Body of pancreas (tissue), 4 donors: ENCODE measurements at regions not wholly inside any gene's neighbourhood (a gene's known extent, or its start where the extent isn't known, plus 50 kb on each side); places are given as distances from the start of the nearest gene placed in this dataset.

ENCODE experiments used
- ATAC-seq: fragments of 150-250 bp; one replicate; pipeline ENCODE4 v1.9.1; 2016
- DNase-seq, 4 donors: peaks; one replicate each; pipeline ENCODE4 v3.0.0-alpha.2; 2019
- H3K27ac ChIP-seq, 4 donors: fragments of 200-600 bp; sonication (generic); 1 replicate in 3 of 4; 2 replicates in 1 of 4; pipeline versions ENCODE4 v1.5.1 to v1.6.1; 2016 to 2019; ENCODE audit warnings: mild to moderate bottlenecking in 1 of 4, mixed read lengths in 1 of 4, moderate library complexity in 1 of 4
- H3K27me3 ChIP-seq, 2 donors: fragments of 200-600 bp; sonication (generic); one replicate each; pipeline ENCODE4 v1.6.0; 2016; ENCODE audit warnings: mild to moderate bottlenecking in 1 of 2
- H3K36me3 ChIP-seq, 2 donors: fragments of 200-600 bp; sonication (generic); replicated peaks in 1 of 2; 2 replicates each; pipeline ENCODE4 v1.5.1; 2016; ENCODE audit warnings: low read depth in 2 of 2; ENCODE audit not compliant: insufficient read depth in 1 of 2
- H3K4me1 ChIP-seq: fragments of 200-600 bp; sonication (generic); one replicate; pipeline ENCODE4 v1.6.0; 2016
- H3K4me3 ChIP-seq, 2 donors: fragments of 200-600 bp; sonication (generic); 1 replicate in 1 of 2; 2 replicates in 1 of 2; pipeline ENCODE4 v1.5.1; 2016 to 2019
- H3K9me3 ChIP-seq, 3 donors: fragments of 200-600 bp; sonication (generic); 1 replicate in 2 of 3; 2 replicates in 1 of 3; pipeline ENCODE4 v1.5.1; 2016
- CTCF ChIP-seq, 7 experiments: fragments of 450-650 bp in 4 of 7; fragments of 200-600 bp in 3 of 7; sonication (generic) in 3 of 7; IDR thresholded peaks; one replicate each; pipeline ENCODE4 v1.5.1; 2016 to 2019; ENCODE audit warnings: antibody characterized with exemption in 7 of 7
- POLR2A ChIP-seq, 3 donors: fragments of 450-650 bp; IDR thresholded peaks; one replicate each; pipeline ENCODE4 v1.6.1; 2016; ENCODE audit warnings: antibody characterized with exemption in 3 of 3, mild to moderate bottlenecking in 2 of 3
- WGBS, 2 donors: methylation state at CpG; one replicate each; pipeline ENCODE4 v1.1.5; 2017; 5-methylcytosine and 5-hydroxymethylcytosine counted together
- intact Hi-C: fragments of 100-400 bp; cut with DNase I; formaldehyde crosslinking; loops from one replicate; pipeline ENCODE4 v1.15.1; 2023

- no peak for ATAC-seq
- Histone ChIP-seq H3K36me3 (no peaks in the 10 kb centered on the region), H3K4me3 (no peak overlapping the region), H3K9me3 (no peaks in the 10 kb centered on the region), H3K27me3 (no peaks in the 10 kb centered on the region), H3K27ac (no peak overlapping the region), H3K4me1 (no peaks in the 10 kb centered on the region)
- TF ChIP-seq POLR2A (IDR thresholded peaks at IDR 0.05) (no peak), CTCF (IDR thresholded peaks at IDR 0.05) (no peak)
- no peak for DNase-seq
- WGBS, 2 donors, result 60 to 63% methylated on average over 1 of the region's 1 CpG
- intact Hi-C loops, result no loop called here
Observed at GRCh38 chr9:27847818-27848217, 274.5 kb upstream of the C9orf72 start.

- DNase-seq, result no peak
- H3K27ac ChIP-seq, result no peak overlapping the region
- H3K36me3 ChIP-seq, result no peaks in the 10 kb centered on the region
- H3K9me3 ChIP-seq, result no peaks in the 10 kb centered on the region
- no peak for ATAC-seq
- TF ChIP-seq CTCF (IDR thresholded peaks at IDR 0.05) (no peak), POLR2A (IDR thresholded peaks at IDR 0.05) (no peak)
- WGBS, 2 donors, result 76 to 82% methylated on average over 2 of the region's 2 CpGs
- no peaks in the 10 kb centered on the region for H3K4me1 ChIP-seq
- intact Hi-C loops, result no loop called here
- H3K27me3 ChIP-seq, result no peaks in the 10 kb centered on the region
- H3K4me3 ChIP-seq, result no peak overlapping the region
Observed at GRCh38 chr9:27848315-27848714, 275.0 kb upstream of the C9orf72 start.

GRCh38 chr9:27851858-27852257, 278.6 kb upstream of the C9orf72 start:
- H3K4me1 ChIP-seq, result no peaks in the 10 kb centered on the region
- WGBS, 2 donors, result 17 to 42% methylated on average over 1 of the region's 1 CpG
- H3K9me3 ChIP-seq, result no peaks in the 10 kb centered on the region
- TF ChIP-seq POLR2A (IDR thresholded peaks at IDR 0.05), result no peak
- H3K4me3 ChIP-seq, result no peak overlapping the region
- H3K27ac ChIP-seq, result no peak overlapping the region
- DNase-seq (no peak), ATAC-seq (no peak)
- H3K27me3 ChIP-seq, result no peaks in the 10 kb centered on the region
- H3K36me3 ChIP-seq, result no peaks in the 10 kb centered on the region
- intact Hi-C loops, result no loop called here

- ATAC-seq (no peak), DNase-seq (no peak)
- no peak for TF ChIP-seq POLR2A (IDR thresholded peaks at IDR 0.05)
- H3K27me3 ChIP-seq, result no peaks in the 10 kb centered on the region
- H3K9me3 ChIP-seq, result no peaks in the 10 kb centered on the region
- H3K36me3 ChIP-seq, result no peaks in the 10 kb centered on the region
- no peak overlapping the region for H3K4me3 ChIP-seq
- WGBS, 2 donors, result 81 to 84% methylated on average over 6 of the region's 6 CpGs
- H3K4me1 ChIP-seq, result no peaks in the 10 kb centered on the region
- H3K27ac ChIP-seq, result no peak overlapping the region
- intact Hi-C loops, result no loop called here
Observed at GRCh38 chr9:27853529-27853928, 280.2 kb upstream of the C9orf72 start.

GRCh38 chr9:27856054-27856453, 282.8 kb upstream of the C9orf72 start:
- intact Hi-C loops, result no loop called here
- no peak overlapping the region for H3K4me3 ChIP-seq
- 74 to 85% methylated on average over 2 of the region's 2 CpGs for WGBS, 2 donors
- no peak overlapping the region for H3K27ac ChIP-seq
- H3K36me3 ChIP-seq, result no peaks in the 10 kb centered on the region
- H3K9me3 ChIP-seq, result no peaks in the 10 kb centered on the region
- DNase-seq (no peak), ATAC-seq (no peak)
- no peaks in the 10 kb centered on the region for H3K27me3 ChIP-seq
- no peaks in the 10 kb centered on the region for H3K4me1 ChIP-seq
- TF ChIP-seq CTCF (IDR thresholded peaks at IDR 0.05) (no peak), POLR2A (IDR thresholded peaks at IDR 0.05) (no peak)

DNA sequence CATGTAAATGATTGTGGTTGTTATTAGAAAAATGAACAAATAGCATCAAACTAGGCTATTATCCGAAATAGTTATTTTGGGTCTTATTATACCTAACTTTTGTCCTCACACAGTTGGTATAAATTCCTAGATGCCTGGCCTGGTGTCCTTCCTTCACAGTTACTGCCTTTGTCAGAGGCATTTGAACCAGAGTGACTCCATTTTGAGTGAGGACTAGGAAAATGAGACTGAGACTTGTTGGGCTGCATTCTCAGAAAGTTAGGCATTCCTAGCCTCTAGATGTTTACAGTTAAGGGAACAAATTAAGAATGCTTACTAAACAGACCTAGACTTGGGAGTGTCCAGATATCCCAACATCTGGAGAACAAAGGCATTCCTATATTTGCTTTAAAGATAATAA, 283.5 kb upstream of the C9orf72 start:
- DNase-seq (no peak), ATAC-seq (no peak)
- H3K9me3 ChIP-seq, result no peaks in the 10 kb centered on the region
- no peaks in the 10 kb centered on the region for H3K36me3 ChIP-seq
- H3K4me3 ChIP-seq, result no peak overlapping the region
- 79 to 80% methylated on average over 1 of the region's 1 CpG for WGBS, 2 donors
- TF ChIP-seq POLR2A (IDR thresholded peaks at IDR 0.05), result no peak
- TF ChIP-seq CTCF (IDR thresholded peaks at IDR 0.05), result no peak
- H3K27me3 ChIP-seq, result no peaks in the 10 kb centered on the region
- H3K4me1 ChIP-seq, result no peaks in the 10 kb centered on the region
- H3K27ac ChIP-seq, result no peak overlapping the region
- intact Hi-C loops, result no loop called here
